SK-N-SH (cell line): ENCODE measurements at regions not wholly inside any gene's neighbourhood (a gene's known extent, or its start where the extent isn't known, plus 50 kb on each side); places are given as distances from the start of the nearest gene placed in this dataset.

Experiments used
- CTCF ChIA-PET: fragments of 300-600, 350-600 bp; formaldehyde crosslinking; extraction: SDS; loops from one replicate; lab custom pipeline; 2021; lab: Yijun Ruan, JAX
- POLR2A ChIA-PET: fragments of 350-600 bp; sonication (Branson Sonifier 250); formaldehyde crosslinking; extraction: SDS; loops from one replicate; lab custom pipeline; 2020; ENCODE audit warnings: antibody characterized with exemption, inconsistent platforms; lab: Yijun Ruan, JAX
- DNase-seq: peaks from one replicate; pipeline ENCODE4 v3.0.0; 2012
- H2AFZ ChIP-seq: fragments of 200-600 bp; sonication (generic); 2 replicates; pipeline ENCODE4 v1.8.1; 2016; ENCODE audit warnings: antibody characterized with exemption, mild to moderate bottlenecking, low read depth
- H3F3A ChIP-seq: fragments of 200-600 bp; sonication (generic); replicated peaks from 2 replicates; pipeline ENCODE3; 2016; ENCODE audit warnings: antibody characterized with exemption, mild to moderate bottlenecking; ENCODE audit not compliant: insufficient read depth
- H3K27ac ChIP-seq, 2 experiments: fragments of 200-500 bp in 1 of 2; fragments of 200-600 bp in 1 of 2; sonication (Bioruptor generic) in 1 of 2; sonication (generic), shearing (Covaris generic) in 1 of 2; 2 replicates each; pipeline versions ENCODE4 v1.5.1 to v1.6.1; 2014 to 2016; ENCODE audit warnings: low read depth in 2 of 2, inconsistent platforms in 1 of 2, low read length in 1 of 2, mild to moderate bottlenecking in 1 of 2, mixed read lengths in 1 of 2
- H3K27me3 ChIP-seq: fragments of 200-600 bp; sonication (generic), shearing (Covaris generic); 2 replicates; pipeline ENCODE4 v1.6.1; 2016; ENCODE audit warnings: mixed run types; ENCODE audit not compliant: insufficient read depth
- H3K36me3 ChIP-seq, 2 experiments: fragments of 200-500 bp in 1 of 2; fragments of 200-600 bp in 1 of 2; sonication (Bioruptor generic) in 1 of 2; sonication (generic) in 1 of 2; replicated peaks in 1 of 2; 2 replicates each; pipeline versions ENCODE3 to v1.5.1; 2014 to 2016; ENCODE audit warnings: low read length in 1 of 2, mild to moderate bottlenecking in 1 of 2; ENCODE audit not compliant: insufficient read depth in 2 of 2, control insufficient read depth in 1 of 2
- H3K4me1 ChIP-seq, 2 experiments: fragments of 200-500 bp in 1 of 2; fragments of 200-600 bp in 1 of 2; sonication (Bioruptor generic) in 1 of 2; sonication (generic), shearing (Covaris generic) in 1 of 2; 2 replicates each; pipeline versions ENCODE4 v1.5.1 to v1.6.1; 2014 to 2016; ENCODE audit warnings: low read depth in 1 of 2, low read length in 1 of 2, mixed run types in 1 of 2; ENCODE audit not compliant: insufficient read depth in 2 of 2, control insufficient read depth in 1 of 2
- H3K4me2 ChIP-seq: fragments of 200-600 bp; sonication (generic), shearing (Covaris generic); 2 replicates; pipeline ENCODE4 v1.6.1; 2017; ENCODE audit warnings: mixed run types
- H3K4me3 ChIP-seq, 2 experiments: fragments of 200-500 bp in 1 of 2; fragments of 200-600 bp in 1 of 2; sonication (Bioruptor generic) in 1 of 2; sonication (generic), shearing (Covaris generic) in 1 of 2; 2 replicates each; pipeline versions ENCODE4 v1.5.1 to v1.8.1; 2014 to 2016; ENCODE audit warnings: low read depth in 2 of 2, inconsistent platforms in 1 of 2, low read length in 1 of 2, mild to moderate bottlenecking in 1 of 2, mixed read lengths in 1 of 2, moderate library complexity in 1 of 2
- H3K79me2 ChIP-seq: fragments of 200-600 bp; sonication (generic); 2 replicates; pipeline ENCODE4 v1.8.1; 2017; ENCODE audit warnings: mild to moderate bottlenecking; ENCODE audit not compliant: insufficient read depth
- H3K9ac ChIP-seq: fragments of 200-600 bp; sonication (generic); 2 replicates; pipeline ENCODE4 v1.6.1; 2017; ENCODE audit warnings: mixed run types
- H3K9me2 ChIP-seq: fragments of 200-600 bp; sonication (generic); 2 replicates; pipeline ENCODE4 v1.6.1; 2017; ENCODE audit warnings: mixed run types
- H3K9me3 ChIP-seq: fragments of 200-600 bp; sonication (generic); 2 replicates; pipeline ENCODE4 v1.6.1; 2017; ENCODE audit warnings: mixed run types, mild to moderate bottlenecking, moderate library complexity
- H4K20me1 ChIP-seq: fragments of 200-600 bp; sonication (generic); 2 replicates; pipeline ENCODE4 v1.6.1; 2017; ENCODE audit warnings: mild to moderate bottlenecking, mixed run types; ENCODE audit not compliant: insufficient read depth
- CHD2 ChIP-seq: fragments of 150-350 bp; IDR thresholded peaks from 2 replicates; pipeline ENCODE4 v1.6.1; 2018; ENCODE audit warnings: low read length; ENCODE audit not compliant: partially characterized antibody
- CTCF ChIP-seq: fragments of 200-600 bp; sonication (generic); IDR thresholded peaks from 2 replicates; pipeline ENCODE4 v1.6.1; 2017; ENCODE audit warnings: antibody characterized with exemption, mild to moderate bottlenecking, moderate library complexity
- ELF1 ChIP-seq: IDR thresholded peaks from 2 replicates; pipeline ENCODE4 v1.4.0; 2012
- FOSL2 ChIP-seq: IDR thresholded peaks from 2 replicates; pipeline ENCODE4 v1.4.0; 2012; ENCODE audit warnings: low read depth, mild to moderate bottlenecking, moderate library complexity, borderline replicate concordance
- GATA2 ChIP-seq: sonication (generic); formaldehyde crosslinking; IDR thresholded peaks from 2 replicates; pipeline ENCODE4 v1.5.0; 2020; ENCODE audit warnings: mild to moderate bottlenecking, missing genetic modification reagents
- MAX ChIP-seq: IDR thresholded peaks from 2 replicates; pipeline ENCODE4 v1.4.0; 2012; ENCODE audit warnings: low read depth
- MEF2A ChIP-seq: IDR thresholded peaks from 2 replicates; pipeline ENCODE4 v1.4.0; 2012; ENCODE audit warnings: low read depth, borderline replicate concordance
- PBX3 ChIP-seq: IDR thresholded peaks from 2 replicates; pipeline ENCODE4; 2012
- RCOR1 ChIP-seq: fragments of 150-350 bp; IDR thresholded peaks from 2 replicates; pipeline ENCODE4 v1.6.1; 2017; ENCODE audit warnings: antibody characterized with exemption, low read length
- REST ChIP-seq: IDR thresholded peaks from 2 replicates; pipeline ENCODE4 v1.6.1; 2012; ENCODE audit warnings: mild to moderate bottlenecking, low read depth, low read length, moderate library complexity
- RXRA ChIP-seq: IDR thresholded peaks from 2 replicates; pipeline ENCODE4 v1.4.0; 2012; ENCODE audit warnings: low read depth, mild to moderate bottlenecking, borderline replicate concordance
- SMC3 ChIP-seq: IDR thresholded peaks from 2 replicates; pipeline ENCODE4 v1.6.1; 2012; ENCODE audit warnings: low read depth, low read length, improper control_type of control experiment
- WGBS: methylation state at CpG from one replicate; pipeline ENCODE4 v1.1.6; 2017; ENCODE audit warnings: low lambda C conversion rate; 5-methylcytosine and 5-hydroxymethylcytosine counted together

- TF ChIP-seq MAX, result no peak
- no peak for TF ChIP-seq ELF1
- TF ChIP-seq FOSL2, result no peak
Measured at GRCh38 chr1:86224651-86225310, 68.2 kb upstream of the COL24A1 start (continued).

GRCh38 chr1:86218859-86219258 is 62.3 kb upstream of the COL24A1 start:
- Histone ChIP-seq H3K4me3 (no peak overlapping the region), H3F3A (no peaks in the 10 kb centered on the region), H2AFZ (no peak overlapping the region), H3K79me2 (no peaks in the 10 kb centered on the region), H3K27ac (no peak overlapping the region), H3K4me2 (no peak overlapping the region), H4K20me1 (no peaks in the 10 kb centered on the region), H3K36me3 (no peaks in the 10 kb centered on the region), H3K27me3 (no peaks in the 10 kb centered on the region), H3K9me2 (no peaks in the 10 kb centered on the region), H3K9ac (no peak overlapping the region), H3K4me1 (no peaks in the 10 kb centered on the region), H3K9me3 (no peaks in the 10 kb centered on the region)
- no peak for DNase-seq
- POLR2A ChIA-PET, result no interaction called here
- 12% methylated on average over 5 of the region's 5 CpGs for WGBS
- TF ChIP-seq GATA2, result no peak
- TF ChIP-seq CTCF, result no peak
- TF ChIP-seq MEF2A, result no peak
- no peak for TF ChIP-seq SMC3
- TF ChIP-seq PBX3, result no peak
- TF ChIP-seq CHD2, result no peak
- TF ChIP-seq RXRA, result no peak
- no peak for TF ChIP-seq REST
- no peak for TF ChIP-seq RCOR1
- CTCF ChIA-PET, result no interaction called here
